ENCODE measurements at regions not wholly inside any gene's neighbourhood (a gene's known extent, or its start where the extent isn't known, plus 50 kb on each side); places are given as distances from the start of the nearest gene placed in this dataset.
"Not testable (repeated sequence)": the region's sequence is repeated elsewhere in the genome, so short reads cannot be mapped to it uniquely, and the experiment has no call there.

DNA sequence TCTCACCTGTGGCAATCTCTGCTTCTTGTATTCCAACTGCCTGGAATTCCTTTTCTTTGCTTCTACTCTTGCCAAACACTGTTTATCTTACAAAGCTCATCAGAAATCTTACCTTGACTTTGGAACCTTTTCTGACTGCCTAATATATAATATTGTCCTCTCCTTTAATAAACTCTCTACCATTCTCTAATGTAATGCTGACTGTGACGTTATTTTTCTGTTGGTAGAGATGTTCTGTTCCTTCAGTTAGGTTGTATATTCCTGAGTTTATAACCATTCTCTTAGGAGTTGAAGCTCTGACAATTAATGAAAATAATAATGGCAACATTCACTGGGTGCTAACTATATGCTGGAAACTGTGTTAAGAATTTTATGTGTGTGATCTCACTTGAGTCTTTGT lies 188.8 kb upstream of the ATP10B start:
- DNase-seq (ENCODE audit: low spot score), result no peak
- no peak for FAIRE-seq

DNA sequence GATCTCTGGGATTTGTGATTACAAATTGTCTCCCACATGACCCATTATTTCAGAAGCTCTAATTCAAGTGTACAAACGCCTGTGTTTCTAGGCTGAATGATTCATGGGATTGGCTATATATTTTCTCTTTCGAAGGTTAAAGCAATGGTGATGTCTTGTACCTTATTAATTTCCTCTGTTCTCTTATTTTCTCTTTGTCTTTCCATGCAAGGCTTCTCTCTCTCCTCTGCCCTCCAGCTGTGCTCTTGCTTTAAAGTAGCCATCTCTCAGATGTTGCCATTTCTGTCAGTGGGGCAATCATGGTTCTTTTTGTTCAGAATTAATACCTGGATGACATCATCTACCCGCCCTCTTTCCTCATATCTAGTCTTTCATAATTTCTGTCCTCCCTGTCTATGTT lies 184.3 kb upstream of the ATP10B start:
- DNase-seq (ENCODE audit: low spot score) (no peak), FAIRE-seq (no peak)

DNA sequence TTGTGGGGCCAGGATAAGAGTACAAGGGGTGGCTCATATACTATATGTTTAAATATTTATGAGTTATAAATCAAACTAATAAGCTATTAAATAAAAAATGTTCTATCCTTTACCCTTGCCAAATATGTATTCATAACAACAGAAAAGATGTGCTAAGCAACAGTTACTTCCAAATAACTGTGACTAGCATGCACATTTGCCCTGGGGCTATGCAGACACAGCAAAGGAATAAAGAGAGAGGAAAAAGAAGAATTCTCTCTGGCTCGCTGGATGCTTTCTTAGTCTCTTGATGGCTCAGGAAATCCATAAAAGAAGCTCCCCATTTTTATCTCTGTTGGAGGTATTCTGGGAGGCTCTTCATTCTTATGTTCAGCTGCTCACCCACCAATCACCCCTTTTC lies 182.4 kb upstream of the ATP10B start:
- FAIRE-seq (no peak), DNase-seq (ENCODE audit: low spot score) (no peak)

DNA sequence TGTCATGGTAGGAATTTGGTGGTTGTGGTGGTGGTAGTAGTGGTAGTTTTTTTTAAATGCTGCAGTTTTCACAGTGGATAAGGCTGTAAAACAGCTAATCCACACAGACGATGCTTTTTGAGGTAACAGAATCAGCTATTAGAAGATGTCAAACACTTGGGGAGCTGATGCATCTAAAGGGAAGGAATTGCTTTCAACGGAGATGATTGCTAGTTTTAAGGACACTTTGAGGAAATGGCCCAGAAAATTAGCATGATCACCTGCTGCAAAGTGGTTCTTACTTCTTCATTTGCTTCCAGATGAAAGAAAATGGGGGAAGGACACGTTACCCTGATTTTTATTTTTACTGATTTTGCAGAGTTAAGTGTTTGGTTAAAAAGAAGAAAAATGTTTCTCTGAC lies 178.2 kb upstream of the ATP10B start:
- FAIRE-seq (no peak), DNase-seq (ENCODE audit: low spot score) (no peak)

DNA sequence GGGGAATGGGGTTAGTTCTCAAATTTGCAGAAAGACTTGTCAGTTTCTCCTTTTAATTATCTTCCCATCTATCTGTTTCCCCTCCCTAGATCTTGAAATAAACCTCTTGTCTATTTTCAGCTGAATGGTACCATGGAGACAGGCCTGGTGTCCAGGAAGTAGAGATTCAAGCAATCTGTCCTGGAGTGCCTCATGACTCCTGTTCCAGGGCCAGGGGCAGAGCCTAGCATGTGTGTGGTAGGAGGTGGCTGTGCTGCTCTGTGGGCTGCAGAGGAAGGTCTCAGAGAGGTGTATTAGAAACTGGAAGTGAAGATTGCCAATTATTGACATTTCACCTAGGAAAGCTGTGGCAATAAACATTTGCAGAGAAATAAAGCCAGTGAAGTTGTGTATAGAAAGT lies 175.8 kb upstream of the ATP10B start:
- no peak for DNase-seq (ENCODE audit: low spot score)
- no peak for FAIRE-seq

DNA sequence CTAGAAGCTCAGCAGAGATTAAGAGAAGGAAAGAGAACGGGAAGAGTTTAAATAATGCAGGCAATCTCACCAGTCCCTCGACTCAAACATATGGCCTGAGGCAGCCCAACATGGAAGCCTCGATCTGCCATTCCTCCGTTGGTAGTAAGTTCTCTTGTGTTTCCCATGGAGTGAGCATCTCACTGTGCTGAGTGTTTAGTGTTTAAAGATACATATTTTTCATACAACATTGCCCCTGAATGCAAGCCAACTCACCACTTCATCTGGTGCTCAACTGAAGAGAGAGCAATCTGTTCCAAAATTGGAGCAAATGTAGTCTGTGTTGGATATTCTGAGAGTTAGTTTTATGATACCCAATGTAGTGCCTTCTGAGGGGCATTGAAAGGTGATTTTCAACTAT lies 171.5 kb upstream of the ATP10B start:
- DNase-seq (ENCODE audit: low spot score) (no peak), FAIRE-seq (no peak)

DNA sequence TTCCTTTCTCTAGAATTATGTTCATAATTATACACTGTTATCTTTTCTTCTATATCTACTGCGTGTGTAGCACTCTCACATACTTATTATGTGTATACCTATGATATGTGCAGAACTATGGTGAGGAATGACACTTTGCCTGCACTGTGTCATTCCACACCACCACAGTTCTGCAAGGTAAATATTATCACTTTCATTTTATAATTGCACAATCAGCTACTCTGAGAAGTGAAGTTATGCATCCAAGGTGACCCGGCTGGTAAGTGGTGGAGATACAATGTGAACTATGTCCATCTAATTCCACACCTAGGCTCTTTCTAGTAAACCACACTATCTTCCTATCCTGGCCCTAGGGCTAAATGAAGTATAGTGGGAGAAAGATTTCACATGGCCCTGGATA lies 170.1 kb upstream of the ATP10B start:
- DNase-seq (ENCODE audit: low spot score) (no peak), FAIRE-seq (no peak)

DNA sequence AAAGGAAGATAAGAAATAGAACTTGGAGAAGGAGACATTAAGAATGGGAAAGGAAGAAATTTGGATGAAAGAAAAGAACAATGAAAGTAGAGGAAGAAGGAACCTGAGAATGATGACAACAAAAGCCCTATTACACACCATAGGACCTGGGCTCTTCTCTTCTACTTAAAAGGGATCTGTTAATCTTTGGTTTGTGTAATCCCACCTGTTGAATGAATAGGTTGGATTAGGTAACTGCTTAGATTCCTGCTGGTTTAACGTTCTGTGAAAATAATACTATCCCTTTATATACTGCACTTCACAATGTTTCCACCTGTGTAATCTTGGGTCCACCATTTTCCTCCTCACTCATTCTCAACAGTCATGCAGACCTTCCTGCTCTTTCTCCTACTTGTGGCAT lies 157.8 kb upstream of the ATP10B start:
- FAIRE-seq, result no peak
- no peak for DNase-seq (ENCODE audit: low spot score)

DNA sequence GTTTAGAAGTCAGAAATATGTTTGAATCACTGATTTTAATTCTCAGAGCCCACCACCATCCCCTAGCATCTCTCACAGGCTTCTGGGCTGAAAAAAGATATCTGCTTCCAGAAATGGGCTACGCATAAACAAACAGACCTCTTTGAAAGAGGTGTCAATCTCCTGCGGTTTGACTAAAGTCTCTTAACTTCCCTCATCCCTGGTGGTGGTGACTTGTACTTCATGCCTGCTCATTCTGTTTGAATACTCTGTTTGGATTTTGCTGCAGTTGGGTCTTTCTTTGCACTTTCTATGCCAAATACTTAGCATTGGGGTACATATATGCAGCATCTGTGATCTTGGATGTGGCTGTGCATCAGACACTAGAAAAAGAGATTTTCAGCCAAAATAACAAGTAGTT lies 157.2 kb upstream of the ATP10B start:
- FAIRE-seq (no peak), DNase-seq (ENCODE audit: low spot score) (no peak)

DNA sequence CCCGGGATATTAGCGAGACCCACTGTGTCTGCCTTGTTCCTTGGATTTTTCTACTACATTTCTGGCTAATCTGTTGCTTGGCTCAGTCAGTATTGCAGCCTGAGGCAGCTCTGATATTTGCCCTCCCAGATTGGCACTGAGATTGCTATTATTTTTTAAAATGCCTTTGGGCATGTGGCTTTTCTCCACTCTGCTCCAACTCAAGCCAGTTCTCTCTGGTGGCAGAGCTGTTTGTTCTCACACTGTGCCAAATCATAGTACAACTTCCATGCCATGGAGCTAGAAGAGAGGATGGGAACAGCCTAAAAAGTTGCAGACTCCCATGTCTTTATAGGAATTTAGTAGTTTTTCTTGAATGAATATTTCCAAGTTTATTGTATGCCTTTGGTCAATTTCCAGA lies 155.9 kb upstream of the ATP10B start:
- DNase-seq (ENCODE audit: low spot score) (no peak), FAIRE-seq (no peak)

DNA sequence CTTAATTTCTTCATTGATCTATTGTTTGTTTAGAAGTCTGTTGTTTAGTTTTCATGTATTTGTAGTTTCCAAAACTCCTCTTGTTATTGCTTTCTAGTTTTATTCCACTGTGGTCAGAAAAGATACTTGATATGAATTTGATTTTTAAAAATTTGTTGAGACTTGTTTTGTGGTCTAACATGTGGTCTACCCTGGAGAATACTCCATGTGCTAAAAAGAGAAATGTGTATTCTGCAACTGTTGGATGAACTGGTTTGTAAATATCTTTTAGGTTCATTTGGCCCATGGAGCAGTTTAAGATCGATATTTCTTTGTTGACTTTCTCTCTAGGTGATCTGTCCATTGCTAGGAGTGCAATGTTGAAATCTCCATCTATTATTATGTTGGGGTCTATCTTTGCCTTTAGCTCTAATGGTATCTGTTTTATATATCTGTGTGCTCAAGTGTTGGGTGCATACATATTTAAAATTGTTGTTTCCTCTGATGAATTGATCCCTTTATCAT lies 150.6 kb upstream of the ATP10B start:
- FAIRE-seq (no peak), DNase-seq (ENCODE audit: low spot score) (no peak)

DNA sequence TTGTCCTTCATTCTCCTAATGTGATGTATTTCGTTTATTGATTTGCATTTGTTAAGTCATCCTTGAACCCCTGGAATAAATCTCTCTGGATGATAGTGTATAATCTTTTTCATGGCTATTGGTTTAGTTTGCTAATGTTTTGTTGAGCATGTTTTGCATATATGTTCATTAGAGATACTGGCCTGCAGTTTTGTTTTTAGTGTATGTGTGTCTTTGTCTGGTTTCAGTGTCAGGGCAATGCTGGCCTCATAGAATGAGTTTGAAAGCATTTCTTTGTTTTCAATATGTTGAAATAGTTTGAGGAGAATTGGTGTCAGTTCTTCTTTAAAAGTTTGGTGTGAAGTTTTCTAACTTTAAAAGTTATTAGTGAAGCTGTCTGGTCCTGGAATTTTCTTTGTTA lies 149.6 kb upstream of the ATP10B start:
- FAIRE-seq (no peak), DNase-seq (ENCODE audit: low spot score) (no peak)

DNA sequence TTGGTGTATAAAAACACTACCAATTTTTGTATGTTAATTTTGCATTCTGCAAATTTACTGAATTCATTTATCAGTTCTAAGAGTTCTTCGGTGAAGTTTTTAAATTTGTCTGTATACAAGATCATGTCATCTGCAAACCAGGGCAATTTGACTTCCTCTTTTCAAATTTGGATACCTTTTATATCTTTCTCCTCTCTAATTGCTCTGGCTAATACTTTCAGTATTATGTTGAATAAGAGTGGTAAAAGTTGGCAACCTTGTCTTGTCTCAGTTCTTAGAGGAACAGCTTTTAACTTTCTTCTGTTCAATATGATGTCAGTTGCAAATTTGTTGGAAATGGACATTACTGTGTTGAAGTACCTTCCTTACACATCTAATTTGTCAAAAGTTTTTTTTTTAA lies 149.1 kb upstream of the ATP10B start:
- FAIRE-seq; DNase-seq (ENCODE audit: low spot score): not testable (repeated sequence)

DNA sequence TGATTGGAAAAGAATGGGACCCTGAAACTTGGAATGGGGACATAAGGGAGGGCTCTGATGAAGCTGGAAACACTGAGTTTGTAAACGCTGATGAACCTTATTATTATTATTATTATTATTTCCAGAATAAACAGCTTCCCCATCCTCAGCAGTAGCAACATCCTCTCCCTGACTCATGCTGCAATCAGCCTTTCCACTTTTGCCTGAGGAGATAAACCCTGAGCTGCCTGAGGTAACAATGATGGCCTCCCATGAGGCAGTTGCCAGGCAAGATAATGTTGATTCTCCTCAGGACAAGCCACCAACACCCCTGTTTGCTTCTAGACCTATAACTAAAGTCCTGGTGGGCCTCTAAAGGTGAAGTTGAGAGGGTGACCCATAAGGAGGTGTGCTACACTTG lies 139.2 kb upstream of the ATP10B start:
- FAIRE-seq (no peak), DNase-seq (ENCODE audit: low spot score) (no peak)

DNA sequence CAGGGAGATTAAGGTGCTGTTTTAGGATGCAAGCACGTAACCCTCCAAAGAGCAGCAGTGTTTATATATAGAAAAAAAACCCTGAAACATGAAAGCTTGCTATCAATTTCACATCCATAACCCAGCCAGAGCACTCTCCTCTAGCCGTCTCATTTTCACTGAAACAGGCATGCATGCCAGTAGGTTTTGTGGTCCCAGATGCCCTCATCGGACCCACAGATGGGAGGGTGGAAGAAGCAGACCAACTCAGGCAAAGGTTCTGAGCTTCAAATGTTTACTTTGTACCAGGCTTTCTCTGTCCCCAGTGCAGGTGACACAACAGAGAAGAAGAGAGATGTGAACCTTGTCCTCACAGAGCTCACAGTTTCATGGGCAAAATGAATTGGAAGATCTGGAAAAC lies 127.4 kb upstream of the ATP10B start:
- no peak for FAIRE-seq
- DNase-seq (ENCODE audit: low spot score), result no peak

DNA sequence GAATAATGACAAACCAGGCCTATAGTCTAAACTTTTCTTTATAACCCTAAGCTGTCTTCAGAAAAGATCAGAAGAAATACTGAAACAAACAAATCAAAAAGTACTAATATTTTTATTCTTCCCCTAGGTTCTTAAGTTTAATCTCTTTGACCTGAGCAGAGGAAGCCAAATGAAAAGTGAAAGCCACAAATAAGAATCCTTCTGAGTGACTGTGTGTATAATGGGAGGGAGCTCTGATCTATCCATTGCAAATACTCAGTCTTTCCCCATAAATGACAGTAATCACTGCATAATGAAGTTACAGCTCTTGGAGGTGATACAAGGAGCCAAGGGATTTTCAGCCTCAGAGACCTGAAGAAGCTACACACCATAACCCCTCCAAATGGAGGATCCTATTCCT lies 126.9 kb upstream of the ATP10B start:
- DNase-seq (ENCODE audit: low spot score) (no peak), FAIRE-seq (no peak)

DNA sequence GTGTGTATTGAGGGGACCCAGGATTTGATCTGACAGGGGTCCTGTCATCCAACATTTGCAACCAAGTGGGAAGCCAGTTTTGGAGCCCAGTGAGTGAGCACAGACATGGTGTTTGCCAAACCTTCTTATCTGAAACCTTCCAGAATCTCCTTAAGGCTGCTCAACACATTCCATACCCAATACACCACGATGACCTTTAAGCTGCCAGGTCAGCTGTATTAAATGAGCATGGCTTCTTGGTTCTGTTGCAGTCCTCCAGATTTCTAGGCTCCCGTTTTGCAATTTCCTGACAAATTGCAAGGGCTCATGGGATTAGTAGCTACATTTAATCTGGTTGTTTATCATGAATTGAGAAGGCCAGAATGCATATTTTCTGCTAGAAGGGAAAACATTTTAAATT lies 124.2 kb upstream of the ATP10B start:
- no peak for FAIRE-seq

DNA sequence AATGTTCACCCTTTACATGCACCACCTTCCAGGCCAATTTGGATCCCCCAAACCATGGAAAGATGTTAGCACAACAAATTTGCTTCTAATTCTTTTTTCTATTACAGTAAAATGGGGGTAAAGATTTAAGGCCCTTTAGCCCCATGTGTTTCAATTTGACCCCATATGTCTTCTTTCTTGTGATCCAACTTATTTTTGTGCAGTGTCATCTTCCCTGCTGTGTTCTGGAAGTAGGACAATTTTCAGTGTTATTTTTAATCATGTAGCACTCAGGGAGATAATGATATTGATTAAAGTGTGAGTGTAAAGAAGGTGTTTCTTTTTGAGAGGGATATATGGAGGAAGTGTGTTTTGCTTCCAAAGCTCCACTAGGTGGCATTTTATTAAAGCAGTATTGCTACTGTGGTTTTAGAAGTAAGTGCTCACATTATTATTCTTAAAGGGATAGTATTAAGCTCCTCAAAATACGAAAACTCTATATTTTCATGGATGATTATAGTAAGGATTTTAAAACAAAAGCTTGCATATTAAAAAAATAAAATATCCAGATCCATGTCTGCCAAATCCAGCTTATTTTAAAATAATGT lies 118.7 kb upstream of the ATP10B start:
- no peak for FAIRE-seq
- DNase-seq (ENCODE audit: low spot score), result no peak

More for the DNA sequence above, 124.2 kb upstream of the ATP10B start:
- no peak for DNase-seq (ENCODE audit: low spot score)

DNA sequence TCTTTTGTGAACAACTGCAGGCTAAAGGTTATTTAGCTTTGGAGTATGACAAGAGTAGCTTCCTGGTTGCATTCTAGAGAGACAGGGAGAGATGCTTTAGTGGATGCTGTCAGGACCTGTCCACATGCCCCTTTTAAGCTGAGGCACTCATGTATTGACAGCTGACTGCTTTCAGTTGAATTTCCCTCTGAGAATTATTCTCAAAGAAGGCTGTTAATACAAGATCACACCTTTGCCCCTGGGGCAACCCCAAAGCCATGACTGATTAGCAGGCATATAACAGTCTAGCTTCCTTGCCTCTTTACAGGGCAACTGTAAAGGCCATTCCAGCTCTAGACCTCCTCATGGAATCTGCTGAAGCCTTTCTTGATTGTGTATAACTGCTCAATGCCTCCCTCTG lies 117.6 kb upstream of the ATP10B start:
- DNase-seq (ENCODE audit: low spot score) (no peak), FAIRE-seq (no peak)

DNA sequence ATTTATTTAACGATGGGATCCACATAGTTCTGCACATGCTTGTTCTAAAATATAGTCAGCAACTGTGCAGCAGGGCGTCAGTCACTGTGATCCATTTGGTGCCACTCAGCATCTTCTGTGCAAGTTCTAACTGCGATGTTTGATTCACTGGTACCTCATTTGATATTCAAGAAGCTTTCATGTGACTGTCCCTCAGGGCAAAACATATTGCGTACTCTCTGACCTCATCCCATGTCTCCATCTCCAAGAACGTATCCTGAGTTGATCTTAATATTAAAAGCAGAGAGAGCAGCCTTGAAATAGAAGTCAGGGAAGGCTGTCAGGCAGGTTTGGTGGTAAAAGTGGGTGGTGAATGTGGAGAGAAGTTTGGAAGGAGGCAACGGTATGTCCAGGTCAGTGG lies 116.5 kb upstream of the ATP10B start:
- FAIRE-seq (no peak), DNase-seq (ENCODE audit: low spot score) (no peak)

DNA sequence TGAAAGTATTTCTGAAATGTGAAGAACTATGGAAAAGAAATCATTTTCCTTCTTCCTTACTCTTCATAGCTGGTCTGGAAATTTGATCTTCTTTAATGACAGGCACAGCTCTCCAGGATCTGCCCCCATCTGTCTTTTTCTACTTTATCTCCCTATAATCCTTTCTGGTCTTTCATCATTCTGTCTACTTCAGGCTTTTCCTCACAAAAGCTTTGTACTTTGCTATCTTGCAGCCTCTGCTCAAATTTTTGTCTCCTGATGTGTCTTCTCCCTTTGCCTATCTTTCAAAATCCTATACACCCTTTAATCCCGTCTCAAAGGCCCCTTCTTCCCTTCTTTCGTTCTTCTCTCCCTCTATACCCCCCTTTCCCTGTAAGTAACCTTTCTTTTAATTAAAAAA lies 114.9 kb upstream of the ATP10B start:
- no peak for FAIRE-seq

DNA sequence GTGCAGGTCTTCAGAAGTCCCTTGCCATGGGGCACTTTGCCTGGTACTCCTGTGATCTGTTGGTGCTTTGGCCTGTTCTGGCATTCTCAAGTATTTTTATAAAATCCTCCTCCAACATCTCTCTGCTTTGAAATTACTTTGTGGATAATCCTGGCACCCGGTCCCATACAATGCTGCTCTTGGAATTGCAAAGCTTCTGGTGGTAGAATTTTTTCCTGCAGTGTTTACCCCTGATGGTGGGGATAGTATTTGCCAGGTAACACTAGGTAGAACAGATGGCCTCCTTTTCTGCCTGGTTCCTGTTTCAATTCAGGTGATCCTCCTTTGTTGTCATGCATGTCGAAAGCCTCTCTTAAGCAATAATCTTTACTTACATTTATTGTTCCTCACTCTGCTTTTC lies 109.8 kb upstream of the ATP10B start:
- no peak for DNase-seq (ENCODE audit: low spot score)
- FAIRE-seq, result no peak

More for the DNA sequence above, 114.9 kb upstream of the ATP10B start:
- DNase-seq (ENCODE audit: low spot score), result no peak

DNA sequence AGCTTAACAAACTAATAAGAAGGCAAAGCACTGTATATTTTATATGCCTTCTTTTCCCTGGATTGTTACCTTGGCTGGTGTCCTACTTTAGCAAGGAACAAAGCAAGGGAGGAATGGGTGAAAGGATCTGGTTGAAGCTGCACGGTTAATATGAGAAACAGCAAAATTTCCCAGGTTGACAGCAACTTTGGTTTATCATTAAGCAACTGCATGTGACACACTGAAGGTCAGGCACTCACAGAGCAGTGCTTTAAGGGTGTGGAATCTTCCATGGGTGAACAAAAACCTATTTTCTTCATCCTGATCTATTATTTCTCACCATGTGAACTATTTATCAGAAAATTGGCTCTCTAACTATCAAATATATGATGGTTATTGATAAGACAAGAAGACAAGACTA lies 109.0 kb upstream of the ATP10B start:
- no peak for DNase-seq (ENCODE audit: low spot score)
- FAIRE-seq, result no peak

DNA sequence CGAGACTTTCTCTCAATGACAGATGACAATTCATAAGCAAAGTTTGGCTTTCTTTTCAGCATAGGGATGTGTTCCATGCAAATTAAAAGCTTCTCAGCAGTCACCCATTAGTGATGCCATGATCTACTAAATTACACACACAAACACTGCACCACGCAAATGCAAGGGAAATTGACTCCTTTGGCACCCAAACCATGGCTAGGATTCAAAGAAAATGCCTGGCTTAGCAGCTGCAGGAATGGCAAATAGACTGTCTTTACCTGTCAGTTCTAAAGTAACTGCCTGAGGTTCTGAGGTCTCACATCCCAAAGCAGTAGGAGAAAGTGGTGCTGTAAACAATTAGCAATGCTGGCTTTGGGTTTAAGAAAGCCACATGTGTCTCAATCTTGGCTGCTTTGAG lies 108.6 kb upstream of the ATP10B start:
- no peak for DNase-seq (ENCODE audit: low spot score)

More for the DNA sequence above, 108.6 kb upstream of the ATP10B start:
- no peak for FAIRE-seq
